ENCODE measurements at regions not wholly inside any gene's neighbourhood (a gene's known extent, or its start where the extent isn't known, plus 50 kb on each side); places are given as distances from the start of the nearest gene placed in this dataset.

GRCh38 chr15:46386356-46386755 lies 751.5 kb downstream of the SQOR start:
- H3K27ac ChIP-seq (ENCODE audit: low read depth, low read length, poor library complexity, severe bottlenecking): no peak overlapping the region
- no peaks in the 10 kb centered on the region for H3K9me3 ChIP-seq (ENCODE audit: low read depth, low read length, poor library complexity, severe bottlenecking)
- H3K27me3 ChIP-seq (replicated peaks; ENCODE audit: insufficient read depth, low read depth, low read length, poor library complexity): no peaks in the 10 kb centered on the region
- DNase-seq (ENCODE audit: low spot score): no peak
- ChIA-PET POLR2A (ENCODE audit: low non-redundant PET) (no interaction called here), CTCF (no interaction called here)
- no peak overlapping the region for H3K4me3 ChIP-seq (ENCODE audit: low read depth, low read length, poor library complexity, severe bottlenecking)
- intact Hi-C loops (cut with micrococcal nuclease; ENCODE audit: unreplicated experiment): no loop called here
- H3K4me1 ChIP-seq (ENCODE audit: insufficient read depth, low read length, poor library complexity, severe bottlenecking): no peaks in the 10 kb centered on the region
- TF ChIP-seq CTCF (conservative IDR thresholded peaks at IDR 0.05; ENCODE audit: low read depth, low read length) (no peak), EZH2 (IDR thresholded peaks at IDR 0.05; ENCODE audit: borderline replicate concordance, low read depth, low read length, poor library complexity, severe bottlenecking) (no peak)
- BruUV-seq (replicated peaks): no TSS peak
- no peaks in the 10 kb centered on the region for H3K36me3 ChIP-seq (ENCODE audit: insufficient read depth, low read length, poor library complexity, severe bottlenecking)

GRCh38 chr15:46389739-46390138 lies 754.9 kb downstream of the SQOR start:
- no peaks in the 10 kb centered on the region for H3K27me3 ChIP-seq (replicated peaks; ENCODE audit: insufficient read depth, low read depth, low read length, poor library complexity)
- H3K4me1 ChIP-seq (ENCODE audit: insufficient read depth, low read length, poor library complexity, severe bottlenecking): no peaks in the 10 kb centered on the region
- no peak overlapping the region for H3K4me3 ChIP-seq (ENCODE audit: low read depth, low read length, poor library complexity, severe bottlenecking)
- DNase-seq (ENCODE audit: low spot score): no peak
- H3K36me3 ChIP-seq (ENCODE audit: insufficient read depth, low read length, poor library complexity, severe bottlenecking): no peaks in the 10 kb centered on the region
- ChIA-PET CTCF (no interaction called here), POLR2A (ENCODE audit: low non-redundant PET) (no interaction called here)
- no peaks in the 10 kb centered on the region for H3K9me3 ChIP-seq (ENCODE audit: low read depth, low read length, poor library complexity, severe bottlenecking)
- no TSS peak for BruUV-seq (replicated peaks)
- H3K27ac ChIP-seq (ENCODE audit: low read depth, low read length, poor library complexity, severe bottlenecking): no peak overlapping the region
- TF ChIP-seq EZH2 (IDR thresholded peaks at IDR 0.05; ENCODE audit: borderline replicate concordance, low read depth, low read length, poor library complexity, severe bottlenecking): no peak
- TF ChIP-seq CTCF (conservative IDR thresholded peaks at IDR 0.05; ENCODE audit: low read depth, low read length): no peak
- intact Hi-C loops (cut with micrococcal nuclease; ENCODE audit: unreplicated experiment): no loop called here

GRCh38 chr15:46394463-46394862 lies 759.6 kb downstream of the SQOR start:
- DNase-seq (ENCODE audit: low spot score): no peak
- no peaks in the 10 kb centered on the region for H3K36me3 ChIP-seq (ENCODE audit: insufficient read depth, low read length, poor library complexity, severe bottlenecking)
- CTCF ChIA-PET: no interaction called here
- H3K27me3 ChIP-seq (replicated peaks; ENCODE audit: insufficient read depth, low read depth, low read length, poor library complexity): no peaks in the 10 kb centered on the region
- POLR2A ChIA-PET (ENCODE audit: low non-redundant PET): no interaction called here
- no peak overlapping the region for H3K4me3 ChIP-seq (ENCODE audit: low read depth, low read length, poor library complexity, severe bottlenecking)
- no peaks in the 10 kb centered on the region for H3K9me3 ChIP-seq (ENCODE audit: low read depth, low read length, poor library complexity, severe bottlenecking)
- no peak for TF ChIP-seq CTCF (conservative IDR thresholded peaks at IDR 0.05; ENCODE audit: low read depth, low read length)
- no peak for TF ChIP-seq EZH2 (IDR thresholded peaks at IDR 0.05; ENCODE audit: borderline replicate concordance, low read depth, low read length, poor library complexity, severe bottlenecking)
- no TSS peak for BruUV-seq (replicated peaks)
- intact Hi-C loops (cut with micrococcal nuclease; ENCODE audit: unreplicated experiment): no loop called here
- H3K4me1 ChIP-seq (ENCODE audit: insufficient read depth, low read length, poor library complexity, severe bottlenecking): no peaks in the 10 kb centered on the region
- no peak overlapping the region for H3K27ac ChIP-seq (ENCODE audit: low read depth, low read length, poor library complexity, severe bottlenecking)
